A673 (cell line): ENCODE measurements at regions not wholly inside any gene's neighbourhood (a gene's known extent, or its start where the extent isn't known, plus 50 kb on each side); places are given as distances from the start of the nearest gene placed in this dataset.

ENCODE experiments used
- BruUV-seq: library from RNA; stranded (reverse); fragments of 400-500 nt; replicated peaks from 2 replicates; lab custom pipeline; 2021; lab: Mats Ljungman, UMichigan
- CTCF ChIA-PET: fragments of 300-600 bp; sonication (Branson Sonifier 250); formaldehyde crosslinking; loops from one replicate; lab custom pipeline; 2022; ENCODE audit warnings: antibody characterized with exemption; lab: Charles Lee
- POLR2A ChIA-PET: fragments of 300-600 bp; sonication (Branson Sonifier 250); formaldehyde crosslinking; loops from one replicate; lab custom pipeline; 2022; ENCODE audit warnings: antibody characterized with exemption; ENCODE audit not compliant: low non-redundant PET; lab: Charles Lee
- DNase-seq: peaks from one replicate; pipeline ENCODE4 v3.0.0-alpha.2; 2015; ENCODE audit warnings: low spot score
- H3K27ac ChIP-seq: fragments of 200-600 bp; sonication (generic); 2 replicates; pipeline ENCODE4 v1.5.1; 2016; ENCODE audit warnings: mixed run types, low read depth, mild to moderate bottlenecking, mixed read lengths, antibody characterized with exemption, low read length; ENCODE audit not compliant: poor library complexity, severe bottlenecking
- H3K27me3 ChIP-seq: fragments of 200-600 bp; sonication (generic); replicated peaks from 2 replicates; pipeline ENCODE4 v1.6.1; 2017; ENCODE audit warnings: mixed run types, low read depth, mild to moderate bottlenecking, mixed read lengths, antibody characterized with exemption, low read length; ENCODE audit not compliant: insufficient read depth, poor library complexity
- H3K36me3 ChIP-seq: fragments of 200-600 bp; sonication (generic); 2 replicates; pipeline ENCODE4 v1.6.1; 2016; ENCODE audit warnings: mixed run types, mild to moderate bottlenecking, mixed read lengths, antibody characterized with exemption, low read length; ENCODE audit not compliant: insufficient read depth, poor library complexity, severe bottlenecking
- H3K4me1 ChIP-seq: fragments of 200-600 bp; sonication (generic); 2 replicates; pipeline ENCODE4 v1.6.1; 2017; ENCODE audit warnings: mixed run types, mild to moderate bottlenecking, mixed read lengths, antibody characterized with exemption, low read length; ENCODE audit not compliant: insufficient read depth, poor library complexity, severe bottlenecking
- H3K4me3 ChIP-seq: fragments of 200-600 bp; sonication (generic); 2 replicates; pipeline ENCODE4 v1.5.1; 2016; ENCODE audit warnings: low read depth, mixed run types, mild to moderate bottlenecking, mixed read lengths, low read length; ENCODE audit not compliant: poor library complexity, severe bottlenecking
- H3K9me3 ChIP-seq: fragments of 200-600 bp; sonication (generic); 2 replicates; pipeline ENCODE4 v1.6.1; 2016; ENCODE audit warnings: mixed run types, low read depth, mild to moderate bottlenecking, mixed read lengths, antibody characterized with exemption, low read length; ENCODE audit not compliant: poor library complexity, severe bottlenecking
- CTCF ChIP-seq: fragments of 300-800, 200-600 bp; sonication (generic); conservative IDR thresholded peaks from 2 replicates; pipeline ENCODE4 v1.5.1; 2017; ENCODE audit warnings: low read depth, mild to moderate bottlenecking, antibody characterized with exemption, low read length, moderate library complexity, mixed read lengths
- EZH2 ChIP-seq: fragments of 200-600 bp; sonication (generic); IDR thresholded peaks from 2 replicates; pipeline ENCODE4 v1.6.1; 2017; ENCODE audit warnings: borderline replicate concordance, low read depth, mild to moderate bottlenecking, mixed read lengths, antibody characterized with exemption, low read length; ENCODE audit not compliant: poor library complexity, severe bottlenecking
- intact Hi-C: fragments of 100-400 bp; cut with micrococcal nuclease; formaldehyde crosslinking; loops from one replicate; pipeline ENCODE4 v1.10.0; 2022; ENCODE audit not compliant: unreplicated experiment

- no peak for DNase-seq
- intact Hi-C loops, result loop anchor here (5.0 kb wide), 1 partner anchor 648 kb away; no protein-coding TSS in a partner anchor
- BruUV-seq, result no TSS peak
These were observed 344.7 kb downstream of the MYCN start for GRCh38 chr2:16284941-16285625.

GRCh38 chr2:16283071-16283850, 342.9 kb downstream of the MYCN start:
- CTCF ChIA-PET, result interaction anchor here (2.3 kb wide), 1 partner anchor 344 kb away, joined by 36 read pairs; the partner anchor contains the start of gene MYCN
- peaks cover 4% of the 10 kb centered on the region for H3K27me3 ChIP-seq

More at GRCh38 chr2:16284941-16285625, 344.7 kb downstream of the MYCN start:
- CTCF ChIA-PET, result interaction anchor here (1.5 kb wide), 1 partner anchor 345 kb away, joined by 6 read pairs; no protein-coding TSS in a partner anchor
- no peak overlapping the region for H3K4me3 ChIP-seq
- no peaks in the 10 kb centered on the region for H3K36me3 ChIP-seq
- peaks cover 17% of the 10 kb centered on the region for H3K27me3 ChIP-seq
- POLR2A ChIA-PET, result no interaction called here
- TF ChIP-seq CTCF, result no peak
- TF ChIP-seq EZH2, result no peak
- H3K27ac ChIP-seq, result no peak overlapping the region
- H3K4me1 ChIP-seq, result no peaks in the 10 kb centered on the region
- no peaks in the 10 kb centered on the region for H3K9me3 ChIP-seq

More at GRCh38 chr2:16283071-16283850, 342.9 kb downstream of the MYCN start:
- TF ChIP-seq CTCF, result no peak
- POLR2A ChIA-PET, result no interaction called here
- BruUV-seq, result no TSS peak
- intact Hi-C loops, result loop anchor here (5.0 kb wide), 1 partner anchor 646 kb away; no protein-coding TSS in a partner anchor
- H3K27ac ChIP-seq, result no peak overlapping the region
- H3K4me1 ChIP-seq, result no peaks in the 10 kb centered on the region
- H3K4me3 ChIP-seq, result no peak overlapping the region
- H3K9me3 ChIP-seq, result no peaks in the 10 kb centered on the region
- no peak for DNase-seq
- no peaks in the 10 kb centered on the region for H3K36me3 ChIP-seq
